ENCODE measurements at regions not wholly inside any gene's neighbourhood (a gene's known extent, or its start where the extent isn't known, plus 50 kb on each side); places are given as distances from the start of the nearest gene placed in this dataset.

GRCh38 chr4:121255986-121256750 is 92.0 kb upstream of the TNIP3 start:
- Mint-ChIP-seq H3K9me3 (peaks cover 0 to 2% (median 0%) of the 10 kb centered on the region in 7 donors), H3K4me1 (peaks cover 22 to 50% (median 36%) of the 10 kb centered on the region in 4 donors), H3K27me3 (peaks cover 5% of the 10 kb centered on the region), H3K36me3 (no peaks in the 10 kb centered on the region), H3K4me3 (peak overlapping the region; percentile 29 to 79 (median 50)), H3K27ac (peak overlapping the region; percentile 71 to 91 (median 78))
- Histone ChIP-seq H3K4me3 (ENCODE audit: low read depth, low read length) (peak overlapping the region; percentile 42), H3K27ac (ENCODE audit: insufficient read depth, low read length, poor library complexity, severe bottlenecking) (peak overlapping the region; percentile 57), H3K4me1 (ENCODE audit: control insufficient read depth, insufficient read depth, low read length, poor library complexity, severe bottlenecking) (peaks cover 38% of the 10 kb centered on the region), H3K36me3 (ENCODE audit: control insufficient read depth, insufficient read depth, low read length) (no peaks in the 10 kb centered on the region), H3K27me3 (ENCODE audit: control insufficient read depth, insufficient read depth, low read length) (no peaks in the 10 kb centered on the region), H3K9me3 (ENCODE audit: control insufficient read depth in 2 of 2, low read length in 2 of 2) (no peaks in the 10 kb centered on the region)
- ATAC-seq (ENCODE audit: low read depth in 2 of 2) (peak; percentile 97), DNase-seq (peak in 2 of 3 donors; percentile 42 to 88)

DNA sequence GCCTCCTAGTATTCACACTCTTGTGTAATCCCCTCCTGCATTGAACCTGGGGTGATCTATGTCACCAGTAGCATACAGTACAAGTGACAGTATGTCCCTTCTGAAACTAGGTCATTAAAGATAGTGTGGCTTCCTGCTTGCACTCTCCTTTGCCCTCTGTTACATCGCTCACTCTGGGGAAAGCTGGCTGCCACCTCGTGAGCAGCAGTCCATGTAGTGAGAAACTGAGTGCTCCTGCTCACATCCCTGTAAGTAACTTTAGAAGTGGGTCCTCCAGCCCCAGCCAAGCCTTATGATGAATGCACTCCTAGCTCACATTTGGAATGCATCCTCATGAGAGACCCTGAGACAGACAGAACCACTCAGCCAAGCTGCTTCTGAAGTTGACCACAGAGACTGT is 89.8 kb upstream of the TNIP3 start:
- Mint-ChIP-seq H3K27me3 (peaks cover 5% of the 10 kb centered on the region), H3K36me3 (no peaks in the 10 kb centered on the region), H3K9me3 (peaks cover 0 to 2% (median 0%) of the 10 kb centered on the region in 7 donors), H3K4me1 (peaks cover 22 to 50% (median 38%) of the 10 kb centered on the region in 4 donors), H3K27ac (peak overlapping the region in 2 of 3 donors; percentile 70 to 77), H3K4me3 (peak overlapping the region in 3 of 4 donors; percentile 6 to 52 (median 28))
- ATAC-seq (ENCODE audit: low read depth in 2 of 2) (peak; percentile 11 to 18), DNase-seq (peak in 1 of 3 donors; percentile 15)
- Histone ChIP-seq H3K27ac (ENCODE audit: insufficient read depth, low read length, poor library complexity, severe bottlenecking) (peak overlapping the region; percentile 39), H3K9me3 (ENCODE audit: control insufficient read depth in 2 of 2, low read length in 2 of 2) (no peaks in the 10 kb centered on the region), H3K4me3 (ENCODE audit: low read depth, low read length) (no peak overlapping the region), H3K27me3 (ENCODE audit: control insufficient read depth, insufficient read depth, low read length) (no peaks in the 10 kb centered on the region), H3K36me3 (ENCODE audit: control insufficient read depth, insufficient read depth, low read length) (no peaks in the 10 kb centered on the region), H3K4me1 (ENCODE audit: control insufficient read depth, insufficient read depth, low read length, poor library complexity, severe bottlenecking) (peaks cover 38% of the 10 kb centered on the region)

DNA sequence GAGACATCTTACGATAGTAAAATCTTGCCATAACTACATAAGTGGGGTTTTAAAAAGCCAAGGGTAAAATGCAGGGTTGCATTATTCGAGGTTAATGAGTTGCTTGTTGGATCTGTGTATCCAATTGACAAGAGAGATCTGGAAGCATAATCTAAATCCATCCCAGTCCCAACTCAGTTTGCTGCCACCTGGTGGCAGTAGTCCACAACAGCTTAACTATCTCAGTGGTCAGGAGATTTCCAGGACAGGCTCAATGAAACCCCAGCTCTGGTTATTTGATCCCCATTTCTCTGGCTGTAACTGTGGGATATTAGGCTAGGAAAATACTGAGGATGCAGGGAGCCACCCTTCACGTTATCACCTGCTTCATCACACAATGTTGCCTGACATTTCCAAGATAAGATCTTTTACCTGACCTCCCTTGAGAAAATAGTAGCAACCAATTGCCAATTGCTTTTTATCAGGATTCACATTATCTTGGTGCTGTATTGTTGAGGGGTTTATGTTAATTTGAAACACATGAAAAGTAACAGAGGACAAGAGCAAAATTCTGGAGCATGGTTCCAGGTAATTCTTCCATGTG is 88.2 kb upstream of the TNIP3 start:
- H3K4me1 Mint-ChIP-seq = peaks cover 18 to 45% (median 32%) of the 10 kb centered on the region in 4 donors
- H3K27me3 Mint-ChIP-seq = peaks cover under 1% of the 10 kb centered on the region
- no peaks in the 10 kb centered on the region for H3K36me3 ChIP-seq (ENCODE audit: control insufficient read depth, insufficient read depth, low read length)
- no peak overlapping the region for H3K4me3 ChIP-seq (ENCODE audit: low read depth, low read length)
- ATAC-seq (ENCODE audit: low read depth in 2 of 2) (no peak), DNase-seq (peak; percentile 25 to 58 (median 44))
- peaks cover 38% of the 10 kb centered on the region for H3K4me1 ChIP-seq (ENCODE audit: control insufficient read depth, insufficient read depth, low read length, poor library complexity, severe bottlenecking)
- no peaks in the 10 kb centered on the region for H3K27me3 ChIP-seq (ENCODE audit: control insufficient read depth, insufficient read depth, low read length)
- no peaks in the 10 kb centered on the region for H3K9me3 ChIP-seq (ENCODE audit: control insufficient read depth in 2 of 2, low read length in 2 of 2)
- H3K9me3 Mint-ChIP-seq = peaks cover 0 to 2% (median 0%) of the 10 kb centered on the region in 7 donors
- no peak overlapping the region for H3K4me3 Mint-ChIP-seq
- no peak overlapping the region for H3K27ac ChIP-seq (ENCODE audit: insufficient read depth, low read length, poor library complexity, severe bottlenecking)
- H3K36me3 Mint-ChIP-seq = no peaks in the 10 kb centered on the region
- H3K27ac Mint-ChIP-seq = peak overlapping the region in 1 of 3 donors; percentile 39

DNA sequence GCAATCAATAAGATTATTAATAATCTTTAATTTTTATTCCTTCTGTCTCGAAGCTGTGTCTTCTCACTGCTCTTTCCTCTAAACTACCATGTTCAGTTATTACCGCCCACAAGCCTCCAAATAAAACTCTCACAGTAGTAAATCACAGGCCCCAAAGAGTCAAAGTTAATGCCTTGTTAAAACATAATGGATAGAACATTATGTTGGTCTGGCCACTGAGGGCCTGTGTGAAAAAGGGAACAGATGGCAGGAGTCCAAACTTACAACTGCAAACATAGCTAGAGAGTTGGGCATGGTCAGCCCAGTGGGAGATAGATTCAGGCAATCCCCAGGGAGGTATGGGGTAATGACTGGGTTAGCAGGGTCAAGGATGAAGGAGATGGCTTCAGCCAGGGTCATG is 84.6 kb upstream of the TNIP3 start:
- H3K4me1 ChIP-seq (ENCODE audit: control insufficient read depth, insufficient read depth, low read length, poor library complexity, severe bottlenecking) = peaks cover 5% of the 10 kb centered on the region
- no peak for ATAC-seq (ENCODE audit: low read depth in 2 of 2)
- no peaks in the 10 kb centered on the region for H3K9me3 ChIP-seq (ENCODE audit: control insufficient read depth in 2 of 2, low read length in 2 of 2)
- no peaks in the 10 kb centered on the region for H3K36me3 ChIP-seq (ENCODE audit: control insufficient read depth, insufficient read depth, low read length)
- no peak overlapping the region for H3K27ac ChIP-seq (ENCODE audit: insufficient read depth, low read length, poor library complexity, severe bottlenecking)
- Mint-ChIP-seq H3K27me3 (no peaks in the 10 kb centered on the region), H3K36me3 (no peaks in the 10 kb centered on the region), H3K27ac (no peak overlapping the region), H3K4me3 (no peak overlapping the region), H3K4me1 (peaks cover 6 to 28% (median 15%) of the 10 kb centered on the region in 4 donors), H3K9me3 (no peaks in the 10 kb centered on the region)
- H3K4me3 ChIP-seq (ENCODE audit: low read depth, low read length) = no peak overlapping the region
- no peaks in the 10 kb centered on the region for H3K27me3 ChIP-seq (ENCODE audit: control insufficient read depth, insufficient read depth, low read length)
- no peak for DNase-seq

DNA sequence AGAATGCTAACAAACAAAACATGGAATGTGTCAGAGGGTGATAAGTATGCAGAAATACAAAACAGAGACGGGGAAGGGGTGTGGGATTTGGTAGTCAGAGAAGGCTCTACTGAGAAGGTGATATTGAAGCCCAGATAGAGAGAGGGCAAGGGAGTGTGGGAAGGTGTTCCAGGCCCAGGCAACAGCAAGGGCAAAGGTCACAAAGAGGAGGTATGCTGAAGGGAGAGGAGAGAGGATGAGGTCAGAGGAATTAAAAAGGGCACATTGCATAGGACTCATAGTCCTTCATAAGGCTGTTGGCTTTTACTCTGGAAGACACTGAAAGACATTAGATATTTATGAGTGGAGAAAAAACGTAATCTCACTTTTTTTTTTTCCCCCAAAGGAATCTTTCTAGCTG is 82.6 kb upstream of the TNIP3 start:
- Histone ChIP-seq H3K4me3 (ENCODE audit: low read depth, low read length) (no peak overlapping the region), H3K4me1 (ENCODE audit: control insufficient read depth, insufficient read depth, low read length, poor library complexity, severe bottlenecking) (peaks cover 3% of the 10 kb centered on the region), H3K27ac (ENCODE audit: insufficient read depth, low read length, poor library complexity, severe bottlenecking) (no peak overlapping the region), H3K36me3 (ENCODE audit: control insufficient read depth, insufficient read depth, low read length) (no peaks in the 10 kb centered on the region), H3K27me3 (ENCODE audit: control insufficient read depth, insufficient read depth, low read length) (no peaks in the 10 kb centered on the region), H3K9me3 (ENCODE audit: control insufficient read depth in 2 of 2, low read length in 2 of 2) (no peaks in the 10 kb centered on the region)
- Mint-ChIP-seq H3K4me1 (peaks cover 11 to 22% (median 22%) of the 10 kb centered on the region in 4 donors), H3K27ac (no peak overlapping the region), H3K4me3 (peak overlapping the region in 1 of 4 donors; percentile 22), H3K27me3 (no peaks in the 10 kb centered on the region), H3K9me3 (no peaks in the 10 kb centered on the region), H3K36me3 (no peaks in the 10 kb centered on the region)
- DNase-seq (no peak), ATAC-seq (ENCODE audit: low read depth in 2 of 2) (no peak)

- peak overlapping the region; percentile 95 for H3K4me3 ChIP-seq (ENCODE audit: low read depth, low read length)
- no peak overlapping the region for H3K27ac ChIP-seq (ENCODE audit: insufficient read depth, low read length, poor library complexity, severe bottlenecking)
- no peaks in the 10 kb centered on the region for H3K9me3 ChIP-seq (ENCODE audit: control insufficient read depth in 2 of 2, low read length in 2 of 2)
- ATAC-seq (ENCODE audit: low read depth in 2 of 2) = peak; percentile 43 to 48
- H3K27me3 ChIP-seq (ENCODE audit: control insufficient read depth, insufficient read depth, low read length) = no peaks in the 10 kb centered on the region
- Mint-ChIP-seq H3K27ac (peak overlapping the region in 2 of 3 donors; percentile 59 to 87), H3K36me3 (no peaks in the 10 kb centered on the region), H3K4me1 (peaks cover 11 to 23% (median 19%) of the 10 kb centered on the region in 4 donors), H3K4me3 (peak overlapping the region; percentile 79 to 94 (median 83)), H3K27me3 (no peaks in the 10 kb centered on the region), H3K9me3 (no peaks in the 10 kb centered on the region)
- DNase-seq = peak in 1 of 3 donors; percentile 37
- peaks cover 3% of the 10 kb centered on the region for H3K4me1 ChIP-seq (ENCODE audit: control insufficient read depth, insufficient read depth, low read length, poor library complexity, severe bottlenecking)
- no peaks in the 10 kb centered on the region for H3K36me3 ChIP-seq (ENCODE audit: control insufficient read depth, insufficient read depth, low read length)
Observed at GRCh38 chr4:121243485-121243884, 79.4 kb upstream of the TNIP3 start.

DNA sequence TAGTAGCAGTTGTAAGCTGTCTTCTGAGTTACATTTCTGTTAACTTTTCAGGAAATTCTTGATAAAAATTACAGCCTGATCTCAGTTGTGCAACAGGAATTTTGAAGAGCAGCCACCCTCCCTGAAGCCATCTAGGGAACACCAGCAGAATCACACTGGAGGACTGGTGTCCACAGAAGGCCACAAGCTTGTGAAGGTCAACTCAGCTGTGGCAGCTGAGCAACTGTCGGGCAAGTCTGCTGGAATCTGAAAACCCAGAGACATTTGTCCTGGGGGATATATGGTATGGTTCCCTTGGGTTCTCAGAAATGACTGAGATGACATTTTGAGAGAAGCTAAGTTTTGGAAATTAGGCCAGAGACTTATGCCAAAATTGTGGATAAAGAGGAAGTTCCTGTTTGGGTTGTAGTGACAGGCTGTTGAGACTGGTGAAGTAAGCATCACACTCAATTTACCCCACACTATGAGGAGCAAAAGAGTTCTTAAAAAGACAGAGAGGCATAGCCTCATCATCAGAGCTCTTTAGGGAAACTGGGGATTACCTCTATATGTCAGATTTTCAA is 78.1 kb upstream of the TNIP3 start:
- no peak for ATAC-seq (ENCODE audit: low read depth in 2 of 2)
- H3K9me3 Mint-ChIP-seq = peaks cover 0 to 4% (median 0%) of the 10 kb centered on the region in 7 donors
- no peaks in the 10 kb centered on the region for H3K36me3 Mint-ChIP-seq
- peak overlapping the region in 2 of 4 donors; percentile 33 to 34 for H3K4me3 Mint-ChIP-seq
- H3K4me1 Mint-ChIP-seq = peaks cover 11 to 23% (median 19%) of the 10 kb centered on the region in 4 donors
- Histone ChIP-seq H3K36me3 (ENCODE audit: control insufficient read depth, insufficient read depth, low read length) (no peaks in the 10 kb centered on the region), H3K4me3 (ENCODE audit: low read depth, low read length) (no peak overlapping the region), H3K4me1 (ENCODE audit: control insufficient read depth, insufficient read depth, low read length, poor library complexity, severe bottlenecking) (peaks cover 3% of the 10 kb centered on the region), H3K27ac (ENCODE audit: insufficient read depth, low read length, poor library complexity, severe bottlenecking) (no peak overlapping the region), H3K27me3 (ENCODE audit: control insufficient read depth, insufficient read depth, low read length) (no peaks in the 10 kb centered on the region), H3K9me3 (ENCODE audit: control insufficient read depth in 2 of 2, low read length in 2 of 2) (no peaks in the 10 kb centered on the region)
- peak overlapping the region in 1 of 3 donors; percentile 24 for H3K27ac Mint-ChIP-seq
- no peaks in the 10 kb centered on the region for H3K27me3 Mint-ChIP-seq
- DNase-seq = no peak

Measured in CD4-positive, CD25-positive, alpha-beta regulatory T cell (primary cell).